ENCODE measurements at regions not wholly inside any gene's neighbourhood (a gene's known extent, or its start where the extent isn't known, plus 50 kb on each side); places are given as distances from the start of the nearest gene placed in this dataset.

DNA sequence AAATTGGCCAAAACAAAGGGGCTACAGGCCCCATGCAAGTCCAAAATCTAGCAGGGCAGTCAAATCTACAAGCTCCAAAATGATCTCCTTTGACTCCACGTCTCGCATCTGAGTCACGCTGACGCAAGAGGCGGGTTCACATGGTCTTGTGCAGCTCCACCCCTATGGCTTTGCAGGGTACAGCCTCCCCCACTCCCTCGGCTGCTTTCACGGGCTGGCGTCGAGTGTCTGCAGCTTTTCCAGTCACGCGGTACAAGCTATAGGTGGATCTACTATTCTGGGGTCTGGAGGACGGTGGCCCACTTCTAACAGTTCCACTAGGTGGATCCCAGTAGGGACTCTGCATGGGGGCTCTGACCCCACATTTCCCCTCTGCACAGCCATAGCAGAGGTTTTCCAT, 99.2 kb upstream of the KCNIP4 start:
- no peak for TF ChIP-seq EZH2phosphoT487 (IDR thresholded peaks at IDR 0.05)
- TF ChIP-seq, protein P1, sequence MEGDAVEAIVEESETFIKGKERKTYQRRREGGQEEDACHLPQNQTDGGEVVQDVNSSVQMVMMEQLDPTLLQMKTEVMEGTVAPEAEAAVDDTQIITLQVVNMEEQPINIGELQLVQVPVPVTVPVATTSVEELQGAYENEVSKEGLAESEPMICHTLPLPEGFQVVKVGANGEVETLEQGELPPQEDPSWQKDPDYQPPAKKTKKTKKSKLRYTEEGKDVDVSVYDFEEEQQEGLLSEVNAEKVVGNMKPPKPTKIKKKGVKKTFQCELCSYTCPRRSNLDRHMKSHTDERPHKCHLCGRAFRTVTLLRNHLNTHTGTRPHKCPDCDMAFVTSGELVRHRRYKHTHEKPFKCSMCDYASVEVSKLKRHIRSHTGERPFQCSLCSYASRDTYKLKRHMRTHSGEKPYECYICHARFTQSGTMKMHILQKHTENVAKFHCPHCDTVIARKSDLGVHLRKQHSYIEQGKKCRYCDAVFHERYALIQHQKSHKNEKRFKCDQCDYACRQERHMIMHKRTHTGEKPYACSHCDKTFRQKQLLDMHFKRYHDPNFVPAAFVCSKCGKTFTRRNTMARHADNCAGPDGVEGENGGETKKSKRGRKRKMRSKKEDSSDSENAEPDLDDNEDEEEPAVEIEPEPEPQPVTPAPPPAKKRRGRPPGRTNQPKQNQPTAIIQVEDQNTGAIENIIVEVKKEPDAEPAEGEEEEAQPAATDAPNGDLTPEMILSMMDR (IDR thresholded peaks at IDR 0.05) = no peak

Measured in neural progenitor cell (in vitro differentiated cells).